SH-SY5Y (cell line): ENCODE measurements at regions not wholly inside any gene's neighbourhood (a gene's known extent, or its start where the extent isn't known, plus 50 kb on each side); places are given as distances from the start of the nearest gene placed in this dataset.

Experiments used
- GATA2 ChIP-seq: IDR thresholded peaks from 2 replicates; pipeline ENCODE4 v1.6.1; 2011; ENCODE audit warnings: mild to moderate bottlenecking, low read depth, low read length
- GATA3 ChIP-seq: IDR thresholded peaks from 2 replicates; pipeline ENCODE4 v1.6.1; 2011; ENCODE audit warnings: low read depth, mild to moderate bottlenecking, low read length, moderate library complexity

DNA sequence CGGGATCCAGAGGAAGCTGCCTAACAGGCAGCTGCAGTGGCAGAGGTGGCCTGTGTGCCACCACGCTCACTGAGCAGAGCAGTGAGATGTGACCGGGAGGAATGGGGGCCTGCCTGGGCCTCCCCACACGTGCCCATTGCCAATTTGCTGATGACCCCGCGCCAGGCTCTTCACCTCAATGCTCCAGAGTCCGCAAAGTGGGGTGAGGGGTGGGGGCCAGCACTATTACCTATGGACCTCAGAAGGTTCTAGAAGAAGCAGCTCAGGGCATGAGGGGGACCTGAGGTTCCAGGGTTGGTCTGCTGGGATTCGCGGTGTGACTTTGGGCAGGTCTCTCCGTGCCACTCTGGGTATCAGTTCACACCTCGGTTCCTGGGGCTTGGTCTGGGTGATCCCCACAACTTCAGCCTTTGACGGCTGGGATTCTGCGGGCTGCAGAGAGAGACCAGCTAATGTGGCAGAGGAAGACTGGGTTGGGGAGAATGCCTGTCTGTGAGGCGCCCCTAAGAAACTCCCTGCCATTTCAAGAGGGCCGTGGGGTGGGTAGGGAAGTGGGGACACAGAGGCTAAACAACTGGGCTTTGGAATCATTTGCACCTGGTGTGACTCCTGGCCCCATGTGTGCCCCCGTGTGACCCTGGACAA lies 231.0 kb upstream of the MVB12B start:
- TF ChIP-seq GATA3 = no peak
- TF ChIP-seq GATA2 = no peak

DNA sequence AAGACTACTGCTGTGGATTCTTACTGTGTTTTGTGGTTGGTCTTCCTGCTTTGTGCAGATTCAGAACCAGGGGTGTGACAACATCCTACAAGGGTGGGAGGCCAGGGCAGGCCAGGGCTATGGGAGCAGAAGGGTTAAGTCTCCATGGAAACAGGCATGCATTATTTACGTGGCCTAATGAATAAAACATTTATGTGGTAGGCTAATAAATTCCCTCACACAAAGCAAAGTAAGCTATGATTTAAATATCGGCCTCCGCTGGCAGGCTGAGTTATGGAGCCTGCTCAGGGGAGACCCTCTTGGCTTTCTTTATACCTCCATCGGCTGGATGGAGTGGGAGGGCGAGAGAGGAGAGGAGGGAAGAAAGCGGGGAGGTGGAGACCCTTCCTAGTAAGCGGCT lies 230.3 kb upstream of the MVB12B start:
- TF ChIP-seq GATA2 (no peak), GATA3 (no peak)

DNA sequence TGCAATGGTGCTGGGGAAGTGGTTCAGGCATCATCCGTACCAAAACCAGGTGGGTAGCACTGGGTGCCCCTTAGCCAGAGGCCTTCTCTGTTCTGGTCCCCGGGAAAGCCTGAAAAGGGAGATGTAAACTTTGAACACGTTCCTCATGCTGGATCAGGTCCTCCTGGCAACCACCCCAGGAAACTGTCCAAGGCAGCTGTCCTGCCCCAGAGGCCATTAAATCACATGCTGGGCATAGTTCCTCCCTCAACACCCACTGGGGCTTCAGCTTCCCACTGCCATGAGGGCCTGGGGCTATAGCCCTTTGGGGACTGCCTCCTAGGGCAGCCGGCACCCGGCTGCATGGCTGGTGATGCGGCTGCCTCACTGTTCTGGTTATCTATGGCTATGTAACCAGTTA lies 228.9 kb upstream of the MVB12B start:
- TF ChIP-seq GATA2 = no peak
- no peak for TF ChIP-seq GATA3

DNA sequence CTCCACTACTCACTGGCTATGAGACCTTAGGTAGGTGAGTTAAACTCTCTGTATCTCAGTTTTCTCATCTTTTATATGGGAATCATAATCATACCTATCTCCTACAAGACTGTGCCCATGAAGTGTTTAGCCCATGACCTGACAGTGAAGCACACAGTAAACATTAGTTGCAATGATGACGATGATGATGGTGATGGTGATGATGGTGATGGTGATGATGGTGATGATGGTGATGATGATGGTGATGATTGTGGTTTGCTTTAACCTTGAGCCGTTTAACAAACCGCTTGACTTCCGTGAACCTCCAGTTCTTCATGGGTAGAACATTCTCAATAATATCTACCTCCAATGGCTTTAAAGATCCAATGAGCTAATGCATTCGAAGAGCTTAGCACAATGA lies 220.2 kb upstream of the MVB12B start:
- no peak for TF ChIP-seq GATA2
- TF ChIP-seq GATA3 = no peak

DNA sequence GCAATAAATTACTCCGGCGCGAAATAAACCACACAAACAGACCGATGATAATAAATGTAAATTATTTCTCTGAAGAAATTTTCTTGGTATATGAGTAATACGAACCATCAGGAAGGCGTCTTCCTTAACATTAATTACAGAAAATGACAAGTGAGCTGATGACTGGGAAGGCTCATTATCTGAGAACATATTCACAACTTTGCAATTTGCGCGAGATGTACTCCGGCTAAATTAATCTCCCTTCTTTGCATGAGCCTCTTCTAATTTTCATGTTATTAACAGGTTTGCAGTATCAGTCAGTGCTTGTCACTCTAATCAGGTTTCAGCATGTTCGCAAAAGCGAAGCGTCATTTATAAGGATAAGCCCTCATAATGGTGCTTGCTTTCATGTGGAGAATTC lies 218.9 kb upstream of the MVB12B start:
- TF ChIP-seq GATA2 = no peak
- TF ChIP-seq GATA3 = no peak

DNA sequence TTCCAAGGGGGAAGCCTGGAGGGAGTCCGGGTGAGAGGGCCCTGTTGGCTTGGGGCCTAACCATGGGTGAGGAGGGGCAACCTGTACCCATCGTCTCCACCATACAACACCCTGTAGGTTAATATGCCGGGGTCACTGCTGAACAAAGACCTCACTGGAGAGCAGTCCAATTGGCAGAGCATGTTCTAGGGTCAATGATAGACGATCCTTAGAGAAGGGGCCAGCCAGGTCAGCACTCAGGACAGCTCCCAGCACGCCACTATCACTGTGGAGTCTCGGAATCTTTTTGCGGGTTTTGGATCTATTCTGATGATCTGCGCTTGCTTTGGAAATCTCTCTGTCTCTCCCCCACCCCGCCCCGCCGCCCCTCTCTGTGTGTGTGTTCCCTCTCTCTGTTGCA lies 218.4 kb upstream of the MVB12B start:
- TF ChIP-seq GATA2 = no peak
- no peak for TF ChIP-seq GATA3

DNA sequence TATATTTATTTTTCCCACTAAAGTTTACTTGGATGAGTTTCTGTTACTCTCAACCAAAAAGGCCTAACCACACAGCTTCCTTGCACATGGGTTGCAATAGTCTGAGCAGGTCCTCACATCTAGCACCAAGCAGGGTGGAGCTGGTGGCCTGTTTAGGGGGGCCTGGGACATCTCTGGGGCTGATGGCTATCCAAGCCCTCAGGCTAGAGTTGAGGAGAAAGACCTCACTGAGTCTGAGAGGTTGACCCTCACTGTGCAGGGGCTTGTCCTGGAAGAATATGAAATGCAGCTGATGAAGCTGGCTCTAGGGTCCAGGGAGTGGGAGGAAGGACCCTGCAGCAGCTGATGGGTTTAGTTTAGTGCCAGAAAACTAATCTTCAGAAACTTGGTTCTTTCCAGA lies 217.1 kb upstream of the MVB12B start:
- no peak for TF ChIP-seq GATA3
- TF ChIP-seq GATA2 = no peak

DNA sequence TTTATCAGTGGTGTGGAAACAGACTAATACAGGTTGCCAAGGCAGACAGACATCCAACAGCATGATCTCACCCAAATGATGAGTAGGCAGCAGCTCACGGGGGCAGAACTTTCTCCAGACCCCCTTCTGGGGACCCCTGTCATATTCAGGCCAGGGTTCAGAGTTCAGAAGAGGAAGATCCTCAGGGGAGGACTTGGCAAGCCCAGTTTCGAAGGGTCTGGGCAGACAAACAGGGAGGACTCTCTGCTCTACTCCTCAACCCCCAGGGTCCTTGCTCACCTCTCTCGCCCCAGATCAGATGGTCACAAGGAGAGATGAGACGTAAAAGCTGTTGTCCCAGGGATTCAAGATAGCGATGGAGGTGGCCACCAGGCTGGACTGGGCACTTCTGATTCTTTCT lies 215.1 kb upstream of the MVB12B start:
- TF ChIP-seq GATA2 = no peak

DNA sequence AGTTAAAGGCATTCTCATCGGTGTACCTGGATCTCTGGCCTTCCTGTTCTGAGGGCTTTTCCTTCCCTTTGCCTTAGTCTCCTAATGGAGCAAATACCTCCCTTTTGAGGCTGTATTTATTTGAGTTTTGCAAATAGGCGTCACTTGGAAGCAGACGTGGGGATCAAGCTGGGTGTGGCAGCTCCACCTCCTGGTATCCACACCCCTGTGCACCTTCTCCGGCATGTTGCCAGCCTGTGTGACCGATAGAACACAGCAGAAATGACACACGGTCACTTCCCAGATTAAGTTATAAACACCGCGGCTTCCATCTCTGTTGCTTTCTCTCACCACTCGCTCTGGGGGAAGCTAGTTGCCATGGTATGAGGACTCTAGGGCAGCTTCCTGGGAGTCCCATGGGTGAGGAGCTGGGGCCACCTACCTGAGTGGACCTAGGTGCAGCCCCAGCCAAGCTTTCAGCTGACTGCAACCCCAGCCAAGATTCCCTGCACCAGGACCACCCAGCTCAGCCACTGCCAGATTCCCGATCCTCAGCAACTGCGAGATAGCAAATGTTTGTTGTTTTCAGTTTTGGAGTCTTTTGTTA lies 214.4 kb upstream of the MVB12B start:
- TF ChIP-seq GATA3 = no peak
- TF ChIP-seq GATA2 = no peak

DNA sequence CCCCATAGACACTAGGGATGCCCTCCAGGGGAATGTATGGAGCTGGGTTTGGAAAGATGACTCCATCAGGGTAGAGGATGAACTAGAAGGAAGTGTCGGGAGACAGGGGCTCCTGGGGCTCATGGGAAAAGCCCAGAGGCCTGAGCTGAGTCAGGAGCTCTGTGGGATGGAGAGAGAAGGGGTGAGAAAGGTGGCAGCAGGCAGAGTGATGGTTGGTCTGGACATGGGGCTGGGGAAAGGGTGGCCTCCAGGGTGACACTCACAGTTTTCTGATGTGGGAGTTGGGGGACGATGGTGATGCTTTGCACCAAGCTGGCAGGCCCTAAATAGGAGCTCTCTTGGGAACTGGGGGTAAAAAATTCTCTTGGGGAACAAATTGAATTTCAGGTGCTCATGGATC lies 213.5 kb upstream of the MVB12B start:
- no peak for TF ChIP-seq GATA3
- TF ChIP-seq GATA2 = no peak

DNA sequence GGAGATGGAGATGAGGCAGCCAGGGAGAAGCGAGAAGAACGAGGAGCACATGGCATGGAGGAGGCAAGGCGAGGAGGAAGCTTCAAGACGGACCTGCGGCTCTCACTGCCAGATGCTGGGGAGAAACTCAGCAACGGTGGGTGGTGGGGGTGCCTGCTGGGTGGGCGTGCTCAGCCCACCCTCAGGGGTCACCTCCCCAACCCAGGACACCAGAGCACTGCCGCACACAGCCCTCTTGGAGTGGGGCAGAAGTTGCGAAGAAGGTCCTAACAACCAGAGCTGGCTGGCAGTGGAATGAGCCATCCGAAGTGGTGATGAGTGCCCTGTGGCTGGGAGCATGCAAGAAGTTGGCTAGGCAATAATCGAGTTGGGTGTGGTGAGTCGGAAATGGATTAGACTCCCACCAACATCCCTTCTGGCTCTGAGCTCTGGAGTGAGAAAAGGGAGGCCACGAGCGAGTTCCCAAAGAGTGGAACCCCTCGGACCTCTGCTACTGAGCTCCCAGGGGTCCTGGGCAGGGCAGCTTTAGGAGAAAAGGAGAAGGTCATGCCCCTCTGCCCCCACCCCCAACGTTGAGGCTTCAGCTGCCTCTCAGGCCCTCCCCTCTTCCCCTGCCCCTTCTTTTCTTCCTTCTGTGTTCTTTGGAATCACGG lies 212.7 kb upstream of the MVB12B start:
- TF ChIP-seq GATA3 (no peak), GATA2 (no peak)

DNA sequence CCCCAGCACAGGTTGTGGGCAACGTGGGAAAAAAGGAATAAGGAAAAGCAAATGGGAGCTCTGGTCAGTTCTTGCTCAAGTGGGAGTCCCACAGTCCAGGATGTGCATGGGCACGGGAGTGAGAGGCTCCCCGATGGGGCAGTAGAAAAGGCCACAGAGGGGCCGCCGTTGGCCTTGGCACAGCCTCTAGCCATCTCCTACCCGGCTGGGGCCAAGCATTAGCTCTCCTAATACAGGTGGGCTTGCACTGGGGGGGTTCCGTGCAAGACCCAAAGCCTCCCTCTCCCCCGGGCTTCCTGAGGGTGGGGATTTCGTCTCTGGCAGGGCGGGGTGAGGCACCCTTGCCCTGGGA lies 212.2 kb upstream of the MVB12B start:
- TF ChIP-seq GATA3 (no peak), GATA2 (no peak)

DNA sequence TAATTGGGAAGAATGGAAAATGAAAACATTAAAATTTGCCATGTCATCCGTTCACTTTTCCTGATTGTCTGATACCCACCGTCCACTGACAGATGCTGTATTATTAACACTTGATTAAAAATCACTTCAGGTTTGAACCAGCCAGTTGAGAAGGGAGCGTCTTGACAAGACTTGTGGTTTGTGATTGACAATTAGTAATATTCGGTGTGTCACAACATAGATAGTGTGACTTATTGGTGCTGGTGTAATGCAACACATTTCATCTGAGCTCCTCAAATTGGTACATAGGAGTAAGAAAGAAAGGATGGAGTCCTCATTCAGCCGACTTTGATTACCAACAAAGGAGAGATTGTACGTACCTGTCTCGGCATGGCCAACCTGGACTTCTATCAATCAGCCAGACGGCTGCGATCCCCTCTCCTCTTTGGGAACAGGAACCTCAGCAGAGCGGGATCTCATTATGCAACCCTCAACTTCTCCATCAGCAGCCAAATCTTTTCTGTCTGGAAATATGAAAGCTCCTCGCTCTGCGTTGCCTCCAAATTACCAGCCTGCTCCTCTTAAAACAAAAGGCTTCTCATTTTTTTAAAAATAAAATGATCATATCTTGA lies 211.7 kb upstream of the MVB12B start:
- TF ChIP-seq GATA2 (no peak), GATA3 (no peak)

DNA sequence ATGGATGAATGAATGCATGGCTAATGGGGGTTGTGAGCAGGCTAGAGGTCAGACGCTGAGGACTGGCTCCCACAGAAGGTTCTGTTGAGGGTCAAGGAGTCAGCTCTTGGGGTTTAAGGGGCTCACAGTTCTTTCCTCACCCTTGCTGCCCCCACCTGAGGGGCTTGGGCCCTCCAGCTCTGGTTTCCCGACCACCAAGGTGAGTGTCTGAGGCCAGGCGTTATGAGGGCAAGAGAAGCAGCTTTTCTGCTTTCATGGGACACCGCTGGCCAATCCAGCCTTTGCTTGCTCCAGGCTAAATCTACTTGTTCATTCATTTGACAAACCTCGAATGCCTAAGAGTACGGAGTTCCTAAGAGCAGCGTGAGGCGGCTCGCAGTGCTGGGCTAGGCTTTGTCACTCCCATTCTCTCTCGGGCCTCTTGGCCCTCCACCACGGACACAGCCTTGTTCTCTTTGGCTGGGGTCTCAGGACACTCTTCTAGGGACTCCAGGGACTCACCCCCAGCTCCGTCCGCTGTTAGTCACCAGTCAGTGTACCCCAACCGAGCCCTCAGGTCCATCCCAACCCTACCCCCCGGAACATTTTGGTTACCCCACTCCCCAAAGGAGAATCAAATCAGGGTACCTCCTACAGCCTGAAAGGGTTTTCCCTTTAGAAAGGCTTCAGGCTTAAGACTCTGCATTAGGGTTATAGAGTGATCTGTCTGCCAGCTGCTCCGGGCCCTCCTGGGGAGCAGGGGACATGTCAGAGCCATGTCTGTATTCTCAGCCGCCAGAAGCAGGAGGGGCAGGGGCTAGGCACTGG lies 210.1 kb upstream of the MVB12B start:
- TF ChIP-seq GATA3 (no peak), GATA2 (no peak)

DNA sequence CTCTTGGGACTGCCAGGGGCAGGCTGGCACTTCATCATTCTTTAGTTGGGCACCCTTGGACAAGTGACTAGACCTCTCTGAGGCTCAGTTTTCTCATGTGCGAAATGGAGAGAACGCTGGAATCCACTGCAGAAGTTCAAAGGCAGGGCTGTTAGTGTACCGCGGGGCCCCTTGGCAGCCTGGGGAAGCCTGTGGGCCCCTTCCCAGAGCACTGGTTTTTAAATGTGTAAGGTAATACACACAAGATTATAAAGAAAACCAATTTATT lies 209.5 kb upstream of the MVB12B start:
- TF ChIP-seq GATA2 (no peak), GATA3 (no peak)

DNA sequence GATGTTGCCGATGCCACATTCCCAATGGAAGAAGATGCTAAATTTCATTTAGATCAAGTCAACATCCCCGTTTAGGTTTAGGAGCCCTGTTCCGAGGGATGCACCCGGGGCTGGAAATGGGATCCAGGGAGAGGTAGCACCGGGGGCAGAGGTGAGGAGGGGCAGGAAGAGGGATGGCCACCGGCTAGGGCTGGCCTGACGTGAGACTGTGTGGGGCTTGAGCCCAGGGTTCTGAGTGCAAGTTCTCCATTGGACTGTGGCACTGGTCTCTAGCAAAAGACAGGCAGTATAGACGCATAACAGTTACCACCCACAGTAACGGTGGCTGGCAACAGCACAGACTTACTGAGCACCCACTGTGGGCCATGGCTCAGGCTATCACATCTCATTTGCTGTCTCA lies 209.0 kb upstream of the MVB12B start:
- TF ChIP-seq GATA2 (no peak), GATA3 (no peak)
